ENCODE measurements at regions not wholly inside any gene's neighbourhood (a gene's known extent, or its start where the extent isn't known, plus 50 kb on each side); places are given as distances from the start of the nearest gene placed in this dataset.

DNA sequence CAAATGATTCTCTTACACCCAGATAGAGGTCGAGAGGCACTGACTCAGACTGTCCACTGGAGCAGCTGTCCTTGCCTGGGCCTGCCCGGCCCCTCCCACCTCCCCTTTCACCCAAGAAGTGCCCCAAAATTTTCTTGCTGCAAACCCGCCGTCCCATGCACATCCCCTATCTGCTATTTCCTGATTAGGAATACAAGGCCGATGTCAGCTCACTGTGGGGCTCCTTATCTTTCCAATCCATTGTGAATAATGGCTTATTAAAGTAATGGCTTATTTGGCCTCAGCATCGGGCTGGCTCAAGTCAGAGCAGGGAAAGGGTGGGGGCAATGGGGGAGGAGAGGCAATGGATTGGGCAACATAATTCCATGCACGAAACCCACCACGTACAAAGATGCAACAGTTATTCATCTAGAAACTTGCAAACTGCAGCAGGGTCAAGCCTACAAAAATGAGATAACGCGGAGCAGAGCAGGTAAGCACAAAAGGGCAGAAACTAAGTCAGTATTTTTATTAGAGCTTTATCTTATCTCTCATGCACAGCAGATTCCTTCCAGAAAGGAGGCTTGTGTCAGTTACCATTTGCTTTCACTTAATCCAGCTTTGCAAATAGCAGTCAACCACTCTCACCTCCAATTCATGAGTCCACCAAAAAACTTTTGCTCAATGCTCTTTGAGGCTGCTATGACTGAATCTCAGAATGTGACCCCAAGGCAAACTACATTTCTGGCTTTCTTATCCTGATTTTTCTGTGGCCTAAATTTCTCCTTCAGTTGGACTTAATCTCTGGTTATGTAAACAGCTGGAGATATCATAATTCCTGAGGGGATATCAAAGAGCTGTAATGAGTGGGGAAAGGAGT lies 138.2 kb upstream of the OSMR start:
- H3K4me3 Mint-ChIP-seq = no peak overlapping the region
- H3K27me3 Mint-ChIP-seq = no peaks in the 10 kb centered on the region
- intact Hi-C loops (cut with micrococcal nuclease) = no loop called here
- no peak for DNase-seq
- H3K9me3 Mint-ChIP-seq = no peaks in the 10 kb centered on the region
- no peak overlapping the region for H3K27ac Mint-ChIP-seq
- H3K4me1 Mint-ChIP-seq = no peaks in the 10 kb centered on the region
- no peaks in the 10 kb centered on the region for H3K36me3 Mint-ChIP-seq (ENCODE audit: low read depth)

DNA sequence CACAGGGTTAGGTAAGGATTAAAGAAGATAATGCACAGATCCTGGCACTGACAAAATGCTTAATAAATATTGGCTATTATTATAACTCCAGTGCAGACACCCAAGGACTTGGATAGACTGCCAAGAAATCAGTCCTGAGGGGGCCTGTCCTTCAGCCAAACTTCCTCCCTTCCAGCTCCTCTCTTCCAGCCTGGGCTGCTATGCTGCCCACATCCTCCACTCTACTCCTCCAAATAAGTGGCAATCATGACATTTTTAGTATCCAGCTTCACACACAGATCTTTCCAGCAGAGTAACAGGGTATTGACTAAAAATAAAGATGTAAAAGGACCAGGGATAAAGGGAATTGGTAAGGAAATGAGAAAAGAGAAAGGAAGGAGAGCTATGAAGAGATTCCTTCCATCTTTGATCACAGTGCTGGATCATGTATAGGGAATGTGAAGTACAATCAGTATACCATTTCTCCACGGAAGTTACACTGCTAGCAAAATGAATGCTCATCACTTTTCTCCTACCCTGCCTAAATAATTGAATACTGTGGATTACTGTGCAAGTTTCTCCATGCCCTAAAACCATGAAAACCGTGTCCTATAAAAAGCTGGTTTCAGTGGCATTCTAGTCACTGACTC lies 136.0 kb upstream of the OSMR start:
- H3K4me1 Mint-ChIP-seq = no peaks in the 10 kb centered on the region
- H3K4me3 Mint-ChIP-seq = no peak overlapping the region
- H3K9me3 Mint-ChIP-seq = no peaks in the 10 kb centered on the region
- H3K27ac Mint-ChIP-seq = no peak overlapping the region
- intact Hi-C loops (cut with micrococcal nuclease) = no loop called here
- no peak for DNase-seq
- no peaks in the 10 kb centered on the region for H3K36me3 Mint-ChIP-seq (ENCODE audit: low read depth)
- no peaks in the 10 kb centered on the region for H3K27me3 Mint-ChIP-seq

DNA sequence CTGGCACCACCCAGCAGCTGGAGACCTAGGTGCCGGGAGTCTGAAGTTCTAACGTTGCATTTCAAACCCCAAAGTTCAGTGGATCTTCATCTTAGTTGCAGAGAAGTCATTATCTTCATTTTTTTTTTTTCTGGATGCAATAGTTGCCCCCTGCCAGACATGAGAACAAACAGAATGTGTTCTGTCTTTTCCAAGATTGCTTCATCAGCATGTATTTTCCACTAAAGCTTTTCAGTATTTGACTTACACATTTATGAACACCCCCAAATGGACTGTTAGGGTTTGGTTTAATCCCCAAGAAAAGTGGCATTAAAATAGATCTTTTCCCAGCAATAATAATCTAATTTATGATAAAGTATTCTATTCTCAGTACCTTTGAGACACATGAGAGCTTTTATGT lies 135.2 kb upstream of the OSMR start:
- no peaks in the 10 kb centered on the region for H3K9me3 Mint-ChIP-seq
- H3K27me3 Mint-ChIP-seq = no peaks in the 10 kb centered on the region
- H3K4me1 Mint-ChIP-seq = no peaks in the 10 kb centered on the region
- H3K36me3 Mint-ChIP-seq (ENCODE audit: low read depth) = no peaks in the 10 kb centered on the region
- intact Hi-C loops (cut with micrococcal nuclease) = no loop called here
- DNase-seq = no peak
- H3K27ac Mint-ChIP-seq = no peak overlapping the region
- no peak overlapping the region for H3K4me3 Mint-ChIP-seq

DNA sequence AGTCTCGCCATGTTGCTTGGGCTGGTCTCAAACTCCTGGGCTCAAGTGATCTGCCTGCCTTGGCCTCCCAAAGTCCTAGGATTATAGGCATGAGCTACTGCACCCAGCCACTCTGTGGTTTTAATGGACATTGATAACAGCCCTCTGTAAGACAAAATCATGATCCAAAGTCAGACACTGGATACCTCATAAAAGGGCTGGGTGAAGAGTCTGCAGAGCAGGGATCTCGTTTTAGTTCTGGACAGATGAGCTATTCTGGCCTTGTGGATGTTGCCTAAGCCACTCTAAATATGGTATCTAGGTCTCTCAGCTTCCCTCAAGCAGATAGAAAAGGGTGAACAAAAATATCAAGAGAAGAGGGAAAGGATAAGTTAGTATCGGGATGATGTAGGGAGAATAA lies 133.4 kb upstream of the OSMR start:
- DNase-seq = no peak
- intact Hi-C loops (cut with micrococcal nuclease) = no loop called here
- no peaks in the 10 kb centered on the region for H3K9me3 Mint-ChIP-seq
- H3K27ac Mint-ChIP-seq = no peak overlapping the region
- no peak overlapping the region for H3K4me3 Mint-ChIP-seq
- no peaks in the 10 kb centered on the region for H3K36me3 Mint-ChIP-seq (ENCODE audit: low read depth)
- H3K27me3 Mint-ChIP-seq = peaks cover 2% of the 10 kb centered on the region
- no peaks in the 10 kb centered on the region for H3K4me1 Mint-ChIP-seq

DNA sequence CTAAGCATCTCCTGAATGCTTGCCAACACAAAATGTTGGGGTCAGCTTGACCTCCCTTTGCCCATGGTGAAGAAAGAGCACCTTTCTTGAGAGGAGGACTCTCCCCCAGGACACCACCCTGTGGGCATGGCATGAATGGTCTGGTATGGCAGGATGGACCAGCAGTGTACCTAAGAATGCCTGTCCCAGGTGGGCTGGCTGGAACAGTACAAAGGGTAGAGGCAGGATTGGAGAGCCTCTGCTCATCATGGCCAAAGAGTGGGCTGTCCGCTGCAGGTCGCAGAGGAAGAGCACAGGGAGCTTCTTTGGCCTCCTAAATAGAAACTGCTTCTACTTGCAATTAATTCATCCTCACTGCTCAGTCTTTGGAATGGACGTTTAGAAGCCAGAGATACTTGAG lies 131.6 kb upstream of the OSMR start:
- no peaks in the 10 kb centered on the region for H3K4me1 Mint-ChIP-seq
- no peak for DNase-seq
- no peak overlapping the region for H3K4me3 Mint-ChIP-seq
- no peaks in the 10 kb centered on the region for H3K36me3 Mint-ChIP-seq (ENCODE audit: low read depth)
- H3K27ac Mint-ChIP-seq = no peak overlapping the region
- intact Hi-C loops (cut with micrococcal nuclease) = no loop called here
- peaks cover 2% of the 10 kb centered on the region for H3K27me3 Mint-ChIP-seq
- no peaks in the 10 kb centered on the region for H3K9me3 Mint-ChIP-seq

DNA sequence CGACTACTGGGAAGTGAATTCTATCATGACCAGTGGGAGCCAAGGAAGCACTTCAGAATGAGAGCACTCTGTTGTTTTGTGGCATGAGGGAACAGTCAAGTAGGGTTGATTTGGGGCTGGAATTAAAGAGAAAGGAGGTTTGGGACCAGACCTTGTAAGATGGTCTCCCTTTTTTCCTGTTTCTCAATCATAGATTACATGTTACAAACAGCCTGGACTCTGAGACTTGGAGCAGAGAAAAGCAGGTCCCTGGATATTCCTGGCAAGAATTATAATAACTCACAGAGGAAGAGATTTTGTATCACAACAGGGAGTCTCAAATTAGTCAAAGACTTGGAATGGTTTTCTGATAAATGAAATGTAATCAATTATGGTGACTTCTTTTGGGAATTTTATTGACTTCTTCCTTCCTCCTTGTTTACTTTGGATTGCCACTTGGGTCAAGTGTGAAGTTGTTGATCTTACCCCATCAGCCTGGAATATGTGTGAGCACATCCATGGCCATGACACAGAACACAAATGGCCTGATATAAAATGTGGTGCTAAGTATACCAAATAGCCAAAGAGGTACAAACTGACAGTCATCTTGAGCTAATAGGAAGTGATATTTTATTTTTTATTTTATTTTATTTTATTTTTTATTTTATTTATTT lies 131.0 kb upstream of the OSMR start:
- Mint-ChIP-seq H3K4me1 (no peaks in the 10 kb centered on the region), H3K36me3 (ENCODE audit: low read depth) (no peaks in the 10 kb centered on the region), H3K27ac (no peak overlapping the region), H3K27me3 (peaks cover 2% of the 10 kb centered on the region), H3K9me3 (no peaks in the 10 kb centered on the region), H3K4me3 (no peak overlapping the region)
- intact Hi-C loops (cut with micrococcal nuclease) = no loop called here
- DNase-seq = no peak

DNA sequence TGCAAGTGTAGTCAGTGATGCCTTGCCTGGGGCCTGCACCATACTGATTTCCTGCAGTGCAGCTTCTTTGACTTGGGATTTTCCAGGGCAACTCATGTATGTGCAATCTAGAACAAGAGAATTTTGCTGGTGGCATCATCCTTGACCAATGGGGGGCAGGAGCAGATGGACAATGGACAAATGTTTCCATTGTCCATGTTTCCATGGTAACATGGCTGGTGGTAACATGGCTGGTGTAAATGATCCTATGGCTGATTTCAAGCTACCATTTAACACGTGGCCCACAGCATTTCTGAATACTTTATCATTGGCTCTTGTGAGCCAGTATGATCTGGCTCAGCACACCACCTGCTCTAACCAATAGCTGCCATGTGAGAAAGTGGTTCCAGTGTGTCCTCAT lies 130.1 kb upstream of the OSMR start:
- no peak for DNase-seq
- intact Hi-C loops (cut with micrococcal nuclease) = no loop called here
- H3K27ac Mint-ChIP-seq = no peak overlapping the region
- H3K36me3 Mint-ChIP-seq (ENCODE audit: low read depth) = no peaks in the 10 kb centered on the region
- no peaks in the 10 kb centered on the region for H3K4me1 Mint-ChIP-seq
- H3K9me3 Mint-ChIP-seq = no peaks in the 10 kb centered on the region
- H3K4me3 Mint-ChIP-seq = no peak overlapping the region
- H3K27me3 Mint-ChIP-seq = peaks cover 2% of the 10 kb centered on the region

DNA sequence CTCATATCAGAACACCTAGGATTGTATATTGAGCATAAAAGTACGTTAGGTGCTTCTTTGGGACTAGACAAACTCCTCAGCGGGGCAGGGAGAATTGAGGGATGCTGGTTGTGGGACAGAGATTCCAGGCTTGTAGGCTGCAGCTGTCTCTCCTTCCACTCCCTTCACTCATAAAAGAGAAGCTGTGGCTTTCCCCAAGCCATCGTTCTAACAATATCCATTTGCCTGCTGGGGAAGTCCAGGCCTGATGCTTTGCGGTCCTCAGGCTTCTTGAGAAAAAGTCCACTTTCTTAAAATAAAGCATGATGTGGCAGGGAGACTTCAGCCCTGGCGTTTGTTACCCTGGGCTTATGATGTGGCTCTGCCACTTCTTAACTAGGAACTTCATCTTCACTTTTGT lies 129.3 kb upstream of the OSMR start:
- H3K4me1 Mint-ChIP-seq = no peaks in the 10 kb centered on the region
- H3K4me3 Mint-ChIP-seq = no peak overlapping the region
- no peaks in the 10 kb centered on the region for H3K9me3 Mint-ChIP-seq
- no peaks in the 10 kb centered on the region for H3K36me3 Mint-ChIP-seq (ENCODE audit: low read depth)
- no peak overlapping the region for H3K27ac Mint-ChIP-seq
- peaks cover 2% of the 10 kb centered on the region for H3K27me3 Mint-ChIP-seq
- intact Hi-C loops (cut with micrococcal nuclease) = no loop called here
- no peak for DNase-seq

DNA sequence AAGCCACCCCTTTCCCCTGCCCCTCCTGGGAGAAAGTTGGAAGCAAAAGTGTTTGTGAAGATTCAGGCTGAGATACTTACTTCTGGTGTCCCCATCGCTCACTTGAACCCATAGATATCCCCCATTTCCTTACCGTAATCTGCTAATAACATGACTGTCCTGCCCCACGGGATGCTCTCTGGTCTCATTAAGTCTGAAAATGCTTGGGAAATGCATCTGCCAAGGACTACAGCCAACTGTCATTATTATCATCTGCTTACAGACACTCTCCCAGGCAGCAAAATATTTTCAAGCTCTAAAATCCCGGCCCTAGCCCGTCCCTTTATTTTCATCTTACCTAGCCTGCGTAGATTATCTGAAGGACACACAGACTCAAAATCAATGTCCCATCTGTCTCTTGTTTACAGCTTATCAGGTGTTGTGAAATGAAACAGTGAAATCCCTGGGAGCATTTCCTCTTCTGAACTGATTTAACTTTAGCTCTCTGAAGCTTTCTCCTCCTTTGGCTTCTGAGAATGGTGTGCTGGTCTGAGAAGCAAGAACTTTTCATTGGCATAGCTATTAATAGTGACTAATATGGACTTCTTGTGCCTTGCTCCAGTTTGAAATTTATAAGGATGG lies 126.9 kb upstream of the OSMR start:
- intact Hi-C loops (cut with micrococcal nuclease) = no loop called here
- no peak for DNase-seq
- Mint-ChIP-seq H3K27me3 (peaks cover 2% of the 10 kb centered on the region), H3K9me3 (no peaks in the 10 kb centered on the region), H3K4me1 (no peaks in the 10 kb centered on the region), H3K36me3 (ENCODE audit: low read depth) (no peaks in the 10 kb centered on the region), H3K4me3 (no peak overlapping the region), H3K27ac (no peak overlapping the region)

DNA sequence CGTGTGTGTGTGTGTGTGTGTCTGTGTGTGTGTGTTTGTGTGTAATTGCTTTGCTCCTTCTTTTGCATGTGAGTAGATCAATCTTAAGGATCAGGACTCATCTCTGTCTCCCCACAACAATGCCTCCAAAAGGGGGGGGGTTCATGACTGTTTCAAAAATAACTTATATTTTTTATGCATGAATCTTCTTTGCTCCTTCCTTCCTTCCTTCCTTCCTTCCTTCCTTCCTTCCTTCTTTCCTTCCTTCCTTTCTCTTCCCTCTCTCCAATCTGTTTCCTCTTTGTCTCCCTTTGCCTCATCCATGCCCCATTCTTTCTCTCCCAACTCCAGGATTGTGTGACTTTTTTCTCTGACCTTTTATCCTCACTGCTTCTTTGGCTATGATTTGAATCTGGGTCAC lies 126.4 kb upstream of the OSMR start:
- Mint-ChIP-seq H3K4me3 (no peak overlapping the region), H3K27ac (no peak overlapping the region), H3K27me3 (peaks cover 2% of the 10 kb centered on the region), H3K4me1 (no peaks in the 10 kb centered on the region), H3K9me3 (no peaks in the 10 kb centered on the region), H3K36me3 (ENCODE audit: low read depth) (no peaks in the 10 kb centered on the region)
- DNase-seq = no peak
- intact Hi-C loops (cut with micrococcal nuclease) = no loop called here

DNA sequence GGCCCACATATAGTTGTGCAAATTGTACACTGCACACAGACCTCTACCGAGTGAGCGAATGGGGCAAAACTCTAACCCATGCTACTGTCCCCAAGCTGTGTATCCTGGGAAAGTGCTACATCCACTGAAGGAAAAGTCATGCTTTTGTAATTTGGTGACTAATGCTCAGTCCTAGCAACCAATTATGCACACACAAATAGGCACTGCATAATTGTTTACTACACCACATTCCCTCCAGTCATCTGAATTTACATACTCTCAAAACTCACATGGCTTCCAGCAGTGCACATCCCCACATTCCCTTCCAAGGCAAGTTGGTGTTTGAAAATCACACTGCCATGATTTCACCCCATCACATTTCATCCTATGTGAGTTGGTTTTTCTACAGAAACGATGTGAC lies 125.9 kb upstream of the OSMR start:
- Mint-ChIP-seq H3K27me3 (peaks cover 2% of the 10 kb centered on the region), H3K36me3 (ENCODE audit: low read depth) (no peaks in the 10 kb centered on the region), H3K4me1 (no peaks in the 10 kb centered on the region), H3K9me3 (no peaks in the 10 kb centered on the region), H3K4me3 (no peak overlapping the region), H3K27ac (no peak overlapping the region)
- intact Hi-C loops (cut with micrococcal nuclease) = no loop called here
- no peak for DNase-seq

DNA sequence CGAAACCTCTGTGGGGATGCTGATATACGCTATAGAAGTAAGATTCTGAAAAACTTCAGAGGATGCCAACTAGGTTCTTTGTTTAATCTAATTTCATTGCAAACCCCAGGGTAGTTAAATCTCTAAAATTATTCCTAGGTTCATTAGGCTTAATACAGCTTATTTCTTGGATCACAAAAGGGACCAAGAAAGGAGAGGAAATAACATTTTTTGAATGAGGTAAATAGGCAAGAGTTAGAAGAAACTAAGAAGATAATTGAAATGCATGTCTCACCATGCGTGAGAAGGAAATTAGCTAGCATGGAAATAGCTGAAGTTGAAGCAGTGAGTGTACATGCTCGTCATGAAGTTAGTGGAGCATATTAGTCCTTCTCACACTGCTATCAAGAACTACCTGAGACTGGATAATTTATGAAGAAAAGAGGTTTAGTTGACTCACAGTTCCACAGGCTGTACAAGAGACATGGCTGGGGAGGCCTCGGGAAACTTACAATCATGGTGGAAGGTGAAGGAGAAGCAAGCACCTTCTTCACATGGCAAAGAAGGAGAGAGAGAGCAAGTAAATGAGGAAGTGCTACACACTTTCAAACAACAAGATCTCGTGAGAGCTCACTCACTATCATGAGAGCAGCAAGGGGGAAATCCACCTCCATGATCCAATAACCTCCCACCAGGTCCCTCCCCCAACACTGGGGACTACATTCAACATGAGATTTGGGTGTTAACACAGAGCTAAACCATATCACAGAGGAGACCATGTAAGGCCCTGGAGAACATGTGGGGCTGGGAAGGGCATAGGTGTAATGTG lies 125.1 kb upstream of the OSMR start:
- H3K4me3 Mint-ChIP-seq = no peak overlapping the region
- intact Hi-C loops (cut with micrococcal nuclease) = no loop called here
- DNase-seq = no peak
- peaks cover 2% of the 10 kb centered on the region for H3K27me3 Mint-ChIP-seq
- H3K9me3 Mint-ChIP-seq = no peaks in the 10 kb centered on the region
- no peaks in the 10 kb centered on the region for H3K36me3 Mint-ChIP-seq (ENCODE audit: low read depth)
- no peaks in the 10 kb centered on the region for H3K4me1 Mint-ChIP-seq
- no peak overlapping the region for H3K27ac Mint-ChIP-seq

DNA sequence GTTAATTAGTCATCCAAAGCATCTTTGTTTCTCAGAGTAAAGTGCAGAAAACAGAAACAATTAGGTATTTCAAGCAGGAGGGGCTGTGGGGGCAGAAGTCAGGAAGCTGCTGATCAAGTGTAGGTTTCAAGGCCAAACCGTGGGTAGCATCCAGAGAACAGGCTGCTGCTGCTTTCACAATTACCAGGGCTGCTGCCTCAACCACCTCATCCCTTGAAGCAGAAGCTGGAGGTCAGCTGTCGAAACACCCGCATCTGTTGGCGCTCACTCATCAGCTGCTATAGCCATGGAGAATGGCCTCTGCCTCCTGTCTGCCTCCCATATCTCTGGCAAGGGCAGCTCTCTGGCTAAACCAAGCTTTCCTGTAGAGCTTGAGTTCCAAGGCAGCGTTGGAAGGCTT lies 122.9 kb upstream of the OSMR start:
- Mint-ChIP-seq H3K4me3 (no peak overlapping the region), H3K36me3 (ENCODE audit: low read depth) (no peaks in the 10 kb centered on the region), H3K27me3 (no peaks in the 10 kb centered on the region), H3K9me3 (no peaks in the 10 kb centered on the region), H3K4me1 (no peaks in the 10 kb centered on the region), H3K27ac (no peak overlapping the region)
- no peak for DNase-seq
- intact Hi-C loops (cut with micrococcal nuclease) = no loop called here

Data from activated CD4-positive, alpha-beta T cell treated with anti-CD3 and anti-CD28 coated beads, Interleukin-2, amount 10 ng/mL, durations not matched to agents 24 days and 14 days (primary cell).